Pancreas (tissue), 10 donors: ENCODE measurements at regions not wholly inside any gene's neighbourhood (a gene's known extent, or its start where the extent isn't known, plus 50 kb on each side); places are given as distances from the start of the nearest gene placed in this dataset.

Source experiments
- ATAC-seq, 4 donors: fragments of 200-7000 bp; cut with Tn5 transposase; one replicate each; pipeline versions ENCODE4 v1.8.0 to v1.9.1; 2020; ENCODE audit warnings: mild to moderate bottlenecking in 4 of 4, moderate library complexity in 4 of 4
- DNase-seq, 6 donors: peaks; one replicate each; pipeline ENCODE4 v3.0.0-alpha.2; 2020
- FAIRE-seq: peaks from 2 replicates; lab custom pipeline; 2012; peaks lifted over from hg19 to GRCh38; lab: Jason Lieb, UNC
- H3K27ac ChIP-seq, 4 donors: fragments of 200-600 bp; sonication (generic); 1 replicate in 3 of 4; 2 replicates in 1 of 4; pipeline versions ENCODE4 v1.5.0 to v1.8.0; 2020
- H3K27me3 ChIP-seq, 4 donors: fragments of 200-600 bp; one replicate each; pipeline ENCODE4 v1.8.0; 2021
- H3K36me3 ChIP-seq, 3 donors: fragments of 200-600 bp; sonication (generic) in 1 of 3; one replicate each; pipeline versions ENCODE4 v1.5.0 to v1.8.0; 2020 to 2021
- H3K4me1 ChIP-seq, 3 donors: fragments of 200-600 bp; one replicate each; pipeline ENCODE4 v1.8.0; 2021
- H3K4me3 ChIP-seq, 4 donors: fragments of 200-600 bp; sonication (generic) in 2 of 4; one replicate each; pipeline versions ENCODE4 v1.5.0 to v1.8.0; 2020 to 2021
- H3K9me3 ChIP-seq, 4 donors: fragments of 200-600 bp; one replicate each; pipeline ENCODE4 v1.8.0; 2021
- WGBS, 2 donors: extraction: QIAGEN DNeasy Blood & Tissue Kit; methylation state at CpG; one replicate each; pipeline ENCODE4 v1.1.7; 2013; 5-methylcytosine and 5-hydroxymethylcytosine counted together
- intact Hi-C, 3 donors: fragments of 100-400 bp; cut with DNase I; formaldehyde crosslinking; loops; one replicate each; pipeline versions ENCODE4 v1.11.1 to v1.14.2; 2022
- TF ChIP-seq, protein P1 (sequence below), 4 donors: fragments of 200-600 bp; sonication (generic) in 3 of 4; IDR thresholded peaks; one replicate each; pipeline versions ENCODE4 v1.5.0 to v1.8.0; 2021; ENCODE audit warnings: antibody characterized with exemption in 4 of 4
- donor health status: healthy with polysubstance abuse.
- donor health status: DM: no; HTN: no; CAD: no; lungs with moderate emphysema.
- donor health status: DM: no; HTN: no; CAD: no.
- donor health status: control.
- donor health status: control.
- donor health status: Bipolar disorder and iron deficiency.
- donor health status: DM: yes; HTN: yes; CAD: no.
- donor health status: DM: no; HTN: no; CAD: no.
- donor health status: DM: no; HTN: no; CAD: no.
- donor health status: DM: yes; HTN: yes; CAD: no.

DNA sequence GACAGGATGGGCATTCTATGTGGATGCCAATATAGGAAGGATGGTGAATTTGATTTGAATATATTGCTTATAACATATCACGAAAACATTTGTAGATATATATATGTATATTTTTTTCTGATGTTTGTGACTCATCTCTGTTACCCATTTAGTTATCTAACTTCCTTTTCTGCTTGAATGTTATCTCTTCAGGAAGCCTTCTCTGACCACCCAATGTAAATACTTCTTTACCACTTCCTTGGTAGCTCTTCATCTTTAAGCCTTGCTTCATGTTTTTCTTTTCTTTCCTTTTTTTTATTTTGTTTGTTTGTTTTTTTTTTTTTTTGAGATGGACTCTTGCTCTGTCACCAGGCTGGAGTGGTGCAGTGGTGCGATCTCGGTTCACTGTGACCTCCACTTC is 260.5 kb upstream of the EPHA7 start:
- DNase-seq, result no peak
- 75 to 78% methylated on average over 3 of the region's 3 CpGs for WGBS, 2 donors
- ATAC-seq, result no peak
- no peaks in the 10 kb centered on the region for H3K27me3 ChIP-seq
- intact Hi-C loops, result no loop called here
- H3K36me3 ChIP-seq, result no peaks in the 10 kb centered on the region
- no peaks in the 10 kb centered on the region for H3K4me1 ChIP-seq
- H3K27ac ChIP-seq, result no peak overlapping the region
- TF ChIP-seq, protein P1, sequence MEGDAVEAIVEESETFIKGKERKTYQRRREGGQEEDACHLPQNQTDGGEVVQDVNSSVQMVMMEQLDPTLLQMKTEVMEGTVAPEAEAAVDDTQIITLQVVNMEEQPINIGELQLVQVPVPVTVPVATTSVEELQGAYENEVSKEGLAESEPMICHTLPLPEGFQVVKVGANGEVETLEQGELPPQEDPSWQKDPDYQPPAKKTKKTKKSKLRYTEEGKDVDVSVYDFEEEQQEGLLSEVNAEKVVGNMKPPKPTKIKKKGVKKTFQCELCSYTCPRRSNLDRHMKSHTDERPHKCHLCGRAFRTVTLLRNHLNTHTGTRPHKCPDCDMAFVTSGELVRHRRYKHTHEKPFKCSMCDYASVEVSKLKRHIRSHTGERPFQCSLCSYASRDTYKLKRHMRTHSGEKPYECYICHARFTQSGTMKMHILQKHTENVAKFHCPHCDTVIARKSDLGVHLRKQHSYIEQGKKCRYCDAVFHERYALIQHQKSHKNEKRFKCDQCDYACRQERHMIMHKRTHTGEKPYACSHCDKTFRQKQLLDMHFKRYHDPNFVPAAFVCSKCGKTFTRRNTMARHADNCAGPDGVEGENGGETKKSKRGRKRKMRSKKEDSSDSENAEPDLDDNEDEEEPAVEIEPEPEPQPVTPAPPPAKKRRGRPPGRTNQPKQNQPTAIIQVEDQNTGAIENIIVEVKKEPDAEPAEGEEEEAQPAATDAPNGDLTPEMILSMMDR (IDR thresholded peaks at IDR 0.05), result no peak
- H3K9me3 ChIP-seq, result no peaks in the 10 kb centered on the region
- H3K4me3 ChIP-seq, result no peak overlapping the region
- FAIRE-seq, result no peak

DNA sequence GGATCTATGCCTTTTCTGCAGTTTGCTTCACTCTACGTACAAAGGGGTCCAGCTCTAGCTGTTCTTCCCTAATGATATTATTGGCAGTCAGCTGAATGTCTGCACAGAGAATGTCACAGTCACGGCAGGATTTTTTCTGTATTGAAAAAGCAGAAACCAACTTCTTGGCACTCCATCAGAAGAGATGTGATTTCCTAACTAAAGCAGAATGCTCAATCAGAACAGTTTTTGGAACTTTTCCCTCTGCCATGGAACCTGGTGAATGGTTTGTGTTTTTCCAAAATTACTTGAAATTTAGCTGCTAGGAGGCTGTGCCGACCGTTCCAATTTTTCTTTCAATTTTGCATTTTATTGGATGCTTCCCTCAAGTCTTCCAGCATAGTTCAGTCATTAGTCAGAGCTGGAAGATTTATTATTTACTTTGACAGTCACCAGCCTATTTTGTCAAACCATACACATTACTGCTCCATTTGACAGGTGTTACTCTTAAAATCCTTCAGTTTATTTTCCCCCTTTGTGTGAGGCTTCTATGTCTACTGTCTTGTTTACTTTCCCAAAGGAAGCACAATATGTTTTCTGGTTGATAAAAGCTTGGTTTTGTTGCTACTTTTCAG is 259.6 kb upstream of the EPHA7 start:
- Histone ChIP-seq H3K27ac (no peak overlapping the region), H3K4me3 (no peak overlapping the region), H3K36me3 (no peaks in the 10 kb centered on the region), H3K9me3 (no peaks in the 10 kb centered on the region), H3K27me3 (no peaks in the 10 kb centered on the region), H3K4me1 (no peaks in the 10 kb centered on the region)
- ATAC-seq (no peak), DNase-seq (no peak), FAIRE-seq (no peak)
- intact Hi-C loops, result no loop called here
- WGBS, 2 donors, result 55 to 57% methylated on average over 4 of the region's 4 CpGs
- TF ChIP-seq, protein P1 (IDR thresholded peaks at IDR 0.05), result no peak

DNA sequence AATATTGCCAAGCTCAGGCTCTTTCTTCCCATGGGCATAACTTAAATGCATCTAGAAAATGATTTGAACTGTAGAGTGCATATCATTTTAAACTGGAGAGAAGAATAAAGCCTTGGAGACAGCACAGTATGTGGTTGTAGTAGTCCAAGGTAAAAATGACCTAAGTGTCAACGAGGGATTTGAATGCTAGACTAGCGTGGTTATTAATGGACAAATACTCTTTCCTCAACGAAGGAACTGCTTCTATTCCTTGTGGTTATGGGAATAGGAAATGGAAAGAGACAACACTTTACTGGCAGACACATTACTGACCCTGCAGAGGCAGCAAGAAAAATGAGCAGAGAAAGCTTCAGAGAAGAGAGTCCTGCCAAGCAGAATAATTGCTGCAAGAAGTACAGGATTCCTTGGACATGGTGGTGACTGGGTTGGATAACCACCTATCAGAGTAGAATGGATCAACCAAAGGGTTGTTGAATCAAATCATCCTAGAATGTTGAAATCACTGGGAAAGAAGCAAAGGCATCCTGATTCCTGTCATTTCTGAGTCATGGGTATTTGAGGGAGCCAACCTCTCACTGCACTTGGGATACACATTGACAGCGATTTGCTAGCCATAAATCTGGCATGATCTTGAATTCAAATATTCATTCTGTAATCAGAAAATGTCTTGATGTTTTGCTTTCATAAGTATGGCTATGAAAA is 258.1 kb upstream of the EPHA7 start:
- TF ChIP-seq, protein P1 (IDR thresholded peaks at IDR 0.05), result no peak
- H3K27me3 ChIP-seq, result no peaks in the 10 kb centered on the region
- WGBS, 2 donors, result 65 to 75% methylated on average over 4 of the region's 4 CpGs
- no peaks in the 10 kb centered on the region for H3K9me3 ChIP-seq
- no peak overlapping the region for H3K4me3 ChIP-seq
- DNase-seq, result no peak
- intact Hi-C loops, result no loop called here
- no peak for FAIRE-seq
- no peaks in the 10 kb centered on the region for H3K36me3 ChIP-seq
- no peak for ATAC-seq
- H3K27ac ChIP-seq, result no peak overlapping the region
- no peaks in the 10 kb centered on the region for H3K4me1 ChIP-seq

DNA sequence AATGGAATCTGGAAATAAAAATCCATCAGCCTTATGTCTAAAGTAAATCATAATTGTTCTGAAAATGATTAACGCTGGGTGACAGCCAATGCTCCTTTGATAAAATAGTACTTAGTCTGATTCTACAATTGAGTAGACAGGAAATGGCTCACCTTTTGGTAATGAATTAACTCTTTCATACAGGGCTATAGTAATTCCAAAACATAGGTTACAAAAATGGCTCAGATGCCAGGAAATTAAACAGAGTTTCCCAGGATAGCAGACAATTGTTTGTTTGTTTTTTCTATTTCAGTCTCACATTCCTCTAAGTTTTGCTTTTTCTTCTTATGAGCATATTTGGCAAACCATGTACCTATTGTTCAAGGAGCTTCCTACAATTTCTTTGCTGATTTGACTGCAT is 257.2 kb upstream of the EPHA7 start:
- intact Hi-C loops, result no loop called here
- no peaks in the 10 kb centered on the region for H3K36me3 ChIP-seq
- H3K9me3 ChIP-seq, result no peaks in the 10 kb centered on the region
- no peaks in the 10 kb centered on the region for H3K27me3 ChIP-seq
- ATAC-seq (no peak), FAIRE-seq (no peak), DNase-seq (no peak)
- 48 to 63% methylated on average over 1 of the region's 1 CpG for WGBS, 2 donors
- H3K4me3 ChIP-seq, result no peak overlapping the region
- H3K27ac ChIP-seq, result no peak overlapping the region
- no peaks in the 10 kb centered on the region for H3K4me1 ChIP-seq
- TF ChIP-seq, protein P1 (IDR thresholded peaks at IDR 0.05), result no peak

DNA sequence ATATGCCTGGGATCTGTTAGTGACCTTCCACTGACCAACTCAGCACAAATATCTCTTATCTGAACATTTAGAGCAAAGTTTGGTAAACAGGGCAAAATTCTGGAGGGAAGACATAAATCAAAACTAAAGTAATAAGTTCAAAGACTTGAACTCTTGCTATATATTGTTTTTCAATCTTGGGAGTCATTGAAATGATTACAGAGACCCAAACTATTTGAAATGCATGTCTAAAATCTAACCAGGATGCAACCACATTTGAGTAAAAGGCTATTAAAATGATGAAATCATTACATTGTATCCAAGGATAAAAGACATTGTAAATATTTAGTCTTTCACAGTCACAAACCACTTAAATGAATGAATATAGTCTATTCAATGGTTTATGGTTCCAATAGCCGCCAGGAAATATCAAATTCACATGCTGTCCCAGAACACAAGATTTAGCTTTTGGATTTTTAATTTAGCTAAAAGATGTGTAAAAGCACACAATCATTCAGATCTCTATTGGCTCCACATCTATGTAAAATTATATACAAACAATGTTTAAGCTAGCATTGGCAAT is 256.6 kb upstream of the EPHA7 start:
- DNase-seq, result no peak
- FAIRE-seq, result no peak
- TF ChIP-seq, protein P1 (IDR thresholded peaks at IDR 0.05), result no peak
- no peak for ATAC-seq
- H3K4me1 ChIP-seq, result no peaks in the 10 kb centered on the region
- H3K27ac ChIP-seq, result no peak overlapping the region
- no peak overlapping the region for H3K4me3 ChIP-seq
- no peaks in the 10 kb centered on the region for H3K9me3 ChIP-seq
- intact Hi-C loops, result no loop called here
- H3K27me3 ChIP-seq, result no peaks in the 10 kb centered on the region
- 73 to 80% methylated on average over 1 of the region's 1 CpG for WGBS, 2 donors
- no peaks in the 10 kb centered on the region for H3K36me3 ChIP-seq
